T-helper 2 cell treated with Interferon-gamma antibody and Interleukin-4, amounts not matched to agents 100 ng/mL and 5 ng/mL, for 36 hours (primary cell): ENCODE measurements at regions not wholly inside any gene's neighbourhood (a gene's known extent, or its start where the extent isn't known, plus 50 kb on each side); places are given as distances from the start of the nearest gene placed in this dataset.

Experiments
- intact Hi-C: fragments of 100-400 bp; cut with micrococcal nuclease; formaldehyde crosslinking; loops from one replicate; pipeline ENCODE4 v1.15.1; 2023

DNA sequence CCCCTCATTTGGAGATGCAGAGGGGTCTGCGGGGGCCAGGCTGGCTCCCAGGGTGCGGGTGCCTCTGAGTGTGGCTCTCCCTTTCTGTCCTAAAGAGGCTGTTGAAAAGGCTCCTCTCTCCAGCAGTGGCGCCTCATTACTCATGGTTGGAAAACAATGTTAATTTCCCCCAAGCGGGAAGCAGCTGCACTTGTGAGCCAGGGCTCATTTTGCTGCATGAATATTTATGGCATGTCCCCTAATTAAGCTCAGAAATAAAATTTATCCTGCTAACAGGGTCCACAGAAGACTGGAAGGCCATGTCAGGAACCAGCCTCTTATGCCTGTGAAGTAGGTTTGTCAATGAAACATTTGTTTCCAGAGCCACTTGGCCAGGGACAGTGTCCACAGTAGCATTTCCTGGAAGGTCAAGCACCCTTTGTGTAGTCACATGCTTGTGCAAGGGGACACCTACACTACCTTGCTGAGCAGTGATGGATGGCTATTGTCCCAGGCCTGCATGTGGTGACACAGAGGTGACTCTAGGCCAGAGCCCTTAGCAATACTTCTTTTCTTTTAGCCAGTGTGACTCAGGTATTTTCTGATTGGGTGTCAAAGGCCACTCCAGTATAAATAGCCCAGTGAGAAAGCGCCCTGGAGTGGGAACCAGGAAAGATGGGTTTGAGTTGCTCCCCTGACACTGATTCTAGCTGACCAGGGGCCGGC, 259.0 kb downstream of the FOXD2 start:
- intact Hi-C loops, result no loop called here

DNA sequence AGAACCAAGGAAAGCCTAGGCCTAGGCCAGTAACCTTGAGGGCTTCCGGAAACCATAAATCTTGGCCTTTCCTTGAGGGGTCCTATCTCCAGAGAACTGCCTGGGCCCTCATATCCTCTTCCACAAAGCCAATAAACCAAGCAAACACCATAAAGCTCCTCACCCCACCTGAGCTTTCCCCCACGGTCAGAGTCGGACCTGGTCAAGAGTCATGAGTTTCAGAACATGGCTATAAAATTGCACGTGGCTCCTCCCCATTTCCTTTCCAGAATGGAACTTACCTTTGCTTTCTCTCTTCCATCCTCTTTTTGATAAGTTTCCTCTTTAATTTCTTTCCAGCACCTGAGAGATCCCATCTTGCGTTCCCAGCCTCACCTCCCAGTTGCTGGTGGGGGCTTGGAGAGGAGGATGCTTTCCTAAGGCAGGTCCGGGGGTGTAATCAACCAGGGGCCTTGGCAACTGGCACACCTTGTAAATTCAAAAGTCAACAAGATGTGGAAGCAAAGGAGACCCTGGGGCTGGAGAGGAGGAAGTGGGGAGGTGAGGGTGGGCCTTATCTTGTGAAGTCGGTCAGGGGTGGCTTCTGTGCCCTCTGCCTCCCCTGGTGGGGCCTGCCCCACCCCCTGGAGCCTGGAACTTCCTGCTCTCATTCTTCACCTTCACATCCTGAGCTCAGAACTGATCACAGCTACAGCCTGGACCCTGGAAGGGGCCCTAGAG, 259.9 kb downstream of the FOXD2 start:
- intact Hi-C loops, result no loop called here

GRCh38 chr1:47699492-47700235, 261.8 kb downstream of the FOXD2 start:
- intact Hi-C loops, result no loop called here

GRCh38 chr1:47701283-47701682, 263.4 kb downstream of the FOXD2 start:
- intact Hi-C loops, result no loop called here

- intact Hi-C loops, result no loop called here
Measured at GRCh38 chr1:47701741-47702515, 264.1 kb downstream of the FOXD2 start.

DNA sequence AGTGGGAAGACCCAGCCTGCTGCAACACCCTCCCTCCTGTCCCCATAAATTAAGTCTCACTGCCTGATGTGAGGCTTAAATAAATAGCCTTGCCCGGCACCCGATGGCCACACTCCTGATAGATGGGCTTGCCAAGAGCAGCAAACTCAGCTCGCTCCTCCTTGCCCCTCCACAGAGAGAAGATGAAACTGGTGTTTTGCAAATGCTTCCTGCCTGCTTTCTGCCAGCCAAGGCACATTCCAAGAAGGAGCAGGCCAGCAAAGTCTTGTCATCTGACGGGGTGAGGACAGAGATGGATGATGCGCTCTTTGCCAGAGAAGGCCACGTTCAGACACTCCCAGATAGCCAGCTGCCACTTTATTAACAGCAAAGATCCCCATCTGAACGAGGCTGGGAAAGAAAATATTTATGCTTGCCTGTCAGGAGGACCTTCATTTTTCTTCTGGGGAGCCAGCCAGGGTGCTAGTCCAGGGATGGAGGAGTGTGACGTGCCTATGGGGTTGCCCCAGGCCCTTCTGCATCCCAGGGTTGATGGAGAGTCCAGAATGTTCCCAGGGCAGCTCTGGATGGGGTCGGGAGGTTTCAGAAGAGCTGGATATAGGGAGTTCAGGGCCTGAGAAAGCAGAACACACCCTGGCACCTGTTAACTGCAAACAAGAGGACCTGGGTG, 265.4 kb downstream of the FOXD2 start:
- intact Hi-C loops, result no loop called here

DNA sequence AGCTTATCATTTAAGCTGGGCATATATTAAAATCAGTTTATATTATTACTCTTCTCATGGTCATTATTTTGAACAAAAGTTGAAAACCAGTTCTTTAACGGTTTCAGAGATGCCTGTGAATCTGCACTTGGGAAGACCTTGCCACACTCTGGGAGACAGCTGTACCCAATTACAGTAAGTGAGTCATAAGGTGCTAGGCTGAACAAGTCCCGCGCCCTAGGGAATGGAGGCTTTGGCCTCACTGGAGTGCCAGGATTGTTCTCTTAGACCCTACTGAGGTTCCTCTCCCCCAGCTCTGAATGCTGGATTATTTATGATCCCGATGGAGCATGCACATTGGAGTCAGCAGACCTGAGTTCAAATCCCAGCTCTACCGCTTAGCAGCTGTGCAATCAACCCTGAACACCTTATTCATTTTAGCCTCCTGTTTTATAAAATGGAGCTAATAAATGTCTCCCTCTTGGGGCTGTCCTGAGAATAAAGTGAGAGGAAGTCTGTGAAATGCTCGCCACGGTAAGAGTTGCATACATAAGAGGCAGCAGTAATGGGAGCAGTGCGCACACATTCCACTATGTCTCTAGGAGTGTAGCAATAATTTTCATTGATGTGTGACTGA, 266.2 kb downstream of the FOXD2 start:
- intact Hi-C loops, result no loop called here

- intact Hi-C loops, result no loop called here
Measured at GRCh38 chr1:47705517-47706130, 267.8 kb downstream of the FOXD2 start.

DNA sequence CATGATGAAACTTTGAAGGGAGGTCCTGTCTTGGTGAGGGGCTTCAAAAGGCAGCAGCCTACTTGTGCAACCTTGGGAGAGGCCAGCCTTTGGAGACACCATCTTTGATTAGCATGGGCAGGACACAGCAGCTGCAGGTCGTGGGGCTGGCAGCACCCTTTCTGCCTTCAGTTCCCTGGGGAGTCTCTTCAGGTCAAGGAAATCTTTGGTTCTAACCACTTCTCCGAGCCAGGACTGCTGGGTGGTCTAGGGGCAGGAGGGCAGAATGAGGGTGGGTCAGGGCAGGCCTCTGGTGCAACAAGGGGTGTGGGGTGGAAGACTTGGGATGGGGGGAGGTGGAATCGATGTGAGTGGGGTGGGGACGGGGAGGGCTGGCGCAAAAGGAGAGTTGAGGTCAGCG, 269.7 kb downstream of the FOXD2 start:
- intact Hi-C loops, result no loop called here

- intact Hi-C loops, result no loop called here
Measured at GRCh38 chr1:47708019-47708535, 270.2 kb downstream of the FOXD2 start.

GRCh38 chr1:47708658-47709018, 270.8 kb downstream of the FOXD2 start:
- intact Hi-C loops, result no loop called here

DNA sequence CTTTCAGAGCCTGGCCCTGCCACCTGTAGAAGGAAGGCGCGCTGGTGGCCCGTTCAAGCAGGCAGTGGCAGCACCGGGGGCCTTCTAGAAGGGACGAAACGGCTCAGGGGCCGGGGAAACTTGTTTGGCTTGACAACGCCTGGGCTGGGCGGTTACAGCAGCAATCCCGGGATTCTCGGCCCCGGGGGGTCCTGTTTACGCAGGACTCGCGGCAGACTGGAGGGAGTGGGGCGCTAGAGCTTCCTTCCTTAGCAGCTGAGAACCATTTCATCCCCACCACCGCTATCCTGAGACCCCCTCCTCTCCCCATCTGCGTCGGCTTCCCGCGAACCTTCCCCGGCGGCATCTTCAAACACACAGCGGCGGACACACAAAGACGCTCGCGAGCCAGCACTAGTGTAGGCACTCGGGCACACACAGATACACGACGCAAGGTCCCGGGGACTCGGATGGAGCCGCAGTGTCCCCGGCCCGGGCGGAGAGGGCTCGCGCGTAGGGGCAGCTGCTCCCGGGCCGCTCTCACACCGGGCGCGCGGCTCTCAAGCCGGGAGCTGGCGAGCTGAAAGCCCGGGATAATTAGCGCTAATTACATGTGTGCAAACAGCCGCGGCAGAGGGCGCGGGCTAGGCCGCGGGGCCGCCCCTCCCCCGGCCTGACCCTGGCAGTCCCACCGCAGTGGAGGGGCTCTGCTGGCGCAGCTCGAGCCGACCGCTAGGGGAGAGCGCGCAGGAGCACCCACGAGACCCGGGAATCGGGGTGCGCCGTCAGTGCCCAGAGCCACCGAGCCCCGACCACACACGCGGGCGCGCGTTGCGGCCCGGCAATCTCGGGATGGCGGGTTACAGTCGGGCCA, 271.4 kb downstream of the FOXD2 start:
- intact Hi-C loops, result no loop called here

GRCh38 chr1:47709872-47710231, 272.0 kb downstream of the FOXD2 start:
- intact Hi-C loops, result loop anchor here (1.0 to 5.0 kb wide), 3 partner anchors 273 to 533 kb away; no protein-coding TSS in a partner anchor

GRCh38 chr1:47710329-47711071, 272.7 kb downstream of the FOXD2 start:
- intact Hi-C loops, result loop anchor here (1.0 to 5.0 kb wide), 3 partner anchors 273 to 533 kb away; no protein-coding TSS in a partner anchor
